OCI-LY3 (cell line): ENCODE measurements at regions not wholly inside any gene's neighbourhood (a gene's known extent, or its start where the extent isn't known, plus 50 kb on each side); places are given as distances from the start of the nearest gene placed in this dataset.

Source experiments
- H2AFZ ChIP-seq: fragments of 200-600, 300-600 bp; shearing (Covaris generic); 2 replicates; pipeline ENCODE4 v1.6.0; 2014; ENCODE audit warnings: antibody characterized with exemption, low read depth, low read length
- H3K27ac ChIP-seq: fragments of 200-600, 300-600 bp; sonication (generic); 2 replicates; pipeline ENCODE4 v1.5.1; 2014; ENCODE audit warnings: mild to moderate bottlenecking, low read length, moderate library complexity, mixed read lengths
- H3K27me3 ChIP-seq: fragments of 200-600, 300-600 bp; sonication (generic); 2 replicates; pipeline ENCODE4 v1.6.1; 2014; ENCODE audit warnings: low read depth, low read length, mixed read lengths
- H3K36me3 ChIP-seq: fragments of 200-600, 300-600 bp; sonication (generic); replicated peaks from 2 replicates; pipeline ENCODE3; 2014; ENCODE audit warnings: low read depth, low read length, mixed read lengths
- H3K4me1 ChIP-seq: fragments of 300-600, 200-600 bp; sonication (generic); 2 replicates; pipeline ENCODE4 v1.6.1; 2014; ENCODE audit warnings: low read length, mixed read lengths
- H3K4me2 ChIP-seq: fragments of 200-600, 300-600 bp; sonication (generic); 2 replicates; pipeline ENCODE4 v1.6.1; 2014; ENCODE audit warnings: low read length, mixed read lengths
- H3K4me3 ChIP-seq: fragments of 300-600, 200-600 bp; sonication (generic); 2 replicates; pipeline ENCODE4 v1.5.1; 2014; ENCODE audit warnings: antibody characterized with exemption, mild to moderate bottlenecking, low read length, moderate library complexity
- H3K79me2 ChIP-seq: fragments of 300-600, 200-600 bp; shearing (Covaris generic); 2 replicates; pipeline ENCODE4 v1.6.1; 2014; ENCODE audit warnings: mild to moderate bottlenecking, low read length, mixed read lengths
- H3K9ac ChIP-seq: fragments of 300-600, 200-600 bp; shearing (Covaris generic); 2 replicates; pipeline ENCODE4 v1.6.0; 2014; ENCODE audit warnings: mild to moderate bottlenecking, low read length, moderate library complexity
- H3K9me3 ChIP-seq: fragments of 200-600, 300-600 bp; shearing (Covaris generic); 2 replicates; pipeline ENCODE4 v1.6.1; 2014; ENCODE audit warnings: low read length, mixed read lengths; ENCODE audit not compliant: insufficient read depth
- H4K20me1 ChIP-seq: fragments of 200-600, 300-600 bp; sonication (generic); 2 replicates; pipeline ENCODE4 v1.6.1; 2016; ENCODE audit warnings: low read length, mixed read lengths; ENCODE audit not compliant: insufficient read depth
- EZH2phosphoT487 ChIP-seq: fragments of 200-600 bp; shearing (Covaris generic); IDR thresholded peaks from 2 replicates; pipeline ENCODE4 v1.6.1; 2018; ENCODE audit warnings: antibody characterized with exemption, mixed run types, low read depth
- TF ChIP-seq, protein P1 (sequence below): fragments of 200-600, 300-600 bp; sonication (generic); IDR thresholded peaks from 2 replicates; pipeline ENCODE4 v1.5.1; 2014; ENCODE audit warnings: antibody characterized with exemption, low read length, low read depth

DNA sequence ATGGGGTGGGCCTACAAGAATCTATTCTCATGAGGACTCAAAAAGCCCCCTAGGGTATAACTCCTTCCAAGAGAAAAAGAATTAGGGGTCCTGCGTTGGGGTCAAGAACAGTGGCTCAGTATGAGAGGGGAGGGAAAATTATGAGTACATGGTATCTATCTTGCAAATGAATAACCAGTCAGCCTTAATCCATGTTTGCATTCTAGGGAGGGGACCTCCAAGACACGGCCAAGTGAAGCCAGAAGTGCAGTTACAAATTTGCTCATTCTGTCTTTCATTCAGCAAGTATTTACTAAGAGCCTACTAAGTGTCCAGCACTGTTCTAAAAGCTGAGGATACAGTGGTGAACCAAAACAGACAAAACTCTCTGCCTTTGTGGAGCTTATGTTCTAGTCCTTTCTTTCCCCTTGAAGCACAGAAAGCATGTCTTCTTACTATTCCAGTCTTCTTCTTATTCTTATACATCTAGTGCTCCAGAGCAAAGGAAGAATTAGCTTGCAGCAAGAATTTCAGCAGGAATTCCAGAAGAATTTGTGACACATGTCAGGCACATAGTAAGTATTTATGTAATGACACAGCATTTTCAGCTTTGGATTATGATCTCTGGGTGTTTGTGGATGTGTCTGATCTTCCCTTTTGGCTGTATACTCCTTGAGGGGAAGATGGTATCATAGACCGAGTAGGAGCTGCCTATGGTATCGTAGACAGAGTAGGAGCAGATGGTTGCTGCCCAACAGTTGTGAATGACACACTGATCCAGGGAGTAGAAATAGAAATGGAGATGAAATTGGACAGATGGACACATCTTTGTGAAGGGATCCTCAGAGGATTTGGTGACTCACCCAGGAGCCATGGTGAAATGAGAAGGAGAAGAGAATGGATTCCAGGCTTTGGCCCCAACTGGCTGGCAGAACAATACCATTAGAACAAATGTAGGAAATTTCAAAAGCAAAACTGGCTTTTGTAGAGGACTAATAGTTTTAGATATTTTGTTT lies 75.9 kb downstream of the COQ2 start:
- Histone ChIP-seq H3K36me3 (no peaks in the 10 kb centered on the region), H3K27ac (no peak overlapping the region), H4K20me1 (no peaks in the 10 kb centered on the region), H2AFZ (no peak overlapping the region), H3K4me2 (no peak overlapping the region), H3K4me1 (peaks cover 19% of the 10 kb centered on the region), H3K9me3 (0 out of 2 replicates have a peak, but pooled peaks cover 4% of the 10 kb centered on the region), H3K27me3 (peaks cover 7% of the 10 kb centered on the region; the same call in 1 of the 2 replicates), H3K4me3 (no peak overlapping the region), H3K9ac (no peak overlapping the region), H3K79me2 (no peaks in the 10 kb centered on the region)
- TF ChIP-seq EZH2phosphoT487, result no peak
- TF ChIP-seq, protein P1, sequence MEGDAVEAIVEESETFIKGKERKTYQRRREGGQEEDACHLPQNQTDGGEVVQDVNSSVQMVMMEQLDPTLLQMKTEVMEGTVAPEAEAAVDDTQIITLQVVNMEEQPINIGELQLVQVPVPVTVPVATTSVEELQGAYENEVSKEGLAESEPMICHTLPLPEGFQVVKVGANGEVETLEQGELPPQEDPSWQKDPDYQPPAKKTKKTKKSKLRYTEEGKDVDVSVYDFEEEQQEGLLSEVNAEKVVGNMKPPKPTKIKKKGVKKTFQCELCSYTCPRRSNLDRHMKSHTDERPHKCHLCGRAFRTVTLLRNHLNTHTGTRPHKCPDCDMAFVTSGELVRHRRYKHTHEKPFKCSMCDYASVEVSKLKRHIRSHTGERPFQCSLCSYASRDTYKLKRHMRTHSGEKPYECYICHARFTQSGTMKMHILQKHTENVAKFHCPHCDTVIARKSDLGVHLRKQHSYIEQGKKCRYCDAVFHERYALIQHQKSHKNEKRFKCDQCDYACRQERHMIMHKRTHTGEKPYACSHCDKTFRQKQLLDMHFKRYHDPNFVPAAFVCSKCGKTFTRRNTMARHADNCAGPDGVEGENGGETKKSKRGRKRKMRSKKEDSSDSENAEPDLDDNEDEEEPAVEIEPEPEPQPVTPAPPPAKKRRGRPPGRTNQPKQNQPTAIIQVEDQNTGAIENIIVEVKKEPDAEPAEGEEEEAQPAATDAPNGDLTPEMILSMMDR, result no peak

- H3K79me2 ChIP-seq, result no peaks in the 10 kb centered on the region
- H3K27me3 ChIP-seq, result peaks cover 4% of the 10 kb centered on the region; the same call in 1 of the 2 replicates
- no peak for TF ChIP-seq EZH2phosphoT487
- TF ChIP-seq, protein P1, result no peak
- no peak overlapping the region for H3K4me3 ChIP-seq
- no peak overlapping the region for H2AFZ ChIP-seq
- no peaks in the 10 kb centered on the region for H3K36me3 ChIP-seq
- no peak overlapping the region for H3K4me2 ChIP-seq
- no peak overlapping the region for H3K9ac ChIP-seq
- H4K20me1 ChIP-seq, result no peaks in the 10 kb centered on the region
- H3K4me1 ChIP-seq, result peaks cover 13% of the 10 kb centered on the region
- 0 out of 2 replicates have a peak, but pooled peaks cover 4% of the 10 kb centered on the region for H3K9me3 ChIP-seq
- no peak overlapping the region for H3K27ac ChIP-seq
Observed at GRCh38 chr4:83207497-83208101, 77.0 kb downstream of the COQ2 start.

DNA sequence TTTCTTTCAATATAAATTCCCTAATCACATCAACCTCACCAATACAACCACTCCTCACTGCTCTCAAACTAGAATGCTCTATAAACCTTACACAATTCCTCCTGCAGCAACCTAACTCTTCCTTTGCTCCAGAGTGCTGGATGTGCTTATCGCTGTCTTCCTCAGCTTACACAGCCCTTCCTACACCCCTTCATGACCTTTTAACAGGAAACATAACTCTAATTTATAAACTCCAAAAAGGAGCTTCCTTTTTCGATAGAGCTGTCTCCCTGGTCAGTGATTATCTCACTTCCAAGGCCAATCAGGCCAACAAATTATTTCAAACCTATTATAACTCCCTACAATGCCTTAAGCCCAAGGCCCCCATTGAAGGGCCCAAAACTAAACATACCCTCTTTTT lies 78.8 kb downstream of the COQ2 start:
- no peak overlapping the region for H3K4me3 ChIP-seq
- no peak for TF ChIP-seq EZH2phosphoT487
- TF ChIP-seq, protein P1, result no peak
- H3K36me3 ChIP-seq, result no peaks in the 10 kb centered on the region
- peaks cover 12% of the 10 kb centered on the region for H3K4me1 ChIP-seq
- H3K9me3 ChIP-seq, result 0 out of 2 replicates have a peak, but pooled peaks cover 4% of the 10 kb centered on the region
- H3K4me2 ChIP-seq, result no peak overlapping the region
- no peaks in the 10 kb centered on the region for H4K20me1 ChIP-seq
- H3K79me2 ChIP-seq, result no peaks in the 10 kb centered on the region
- H2AFZ ChIP-seq, result no peak overlapping the region
- peaks cover 4% of the 10 kb centered on the region; the same call in 1 of the 2 replicates for H3K27me3 ChIP-seq
- H3K27ac ChIP-seq, result no peak overlapping the region
- H3K9ac ChIP-seq, result no peak overlapping the region

DNA sequence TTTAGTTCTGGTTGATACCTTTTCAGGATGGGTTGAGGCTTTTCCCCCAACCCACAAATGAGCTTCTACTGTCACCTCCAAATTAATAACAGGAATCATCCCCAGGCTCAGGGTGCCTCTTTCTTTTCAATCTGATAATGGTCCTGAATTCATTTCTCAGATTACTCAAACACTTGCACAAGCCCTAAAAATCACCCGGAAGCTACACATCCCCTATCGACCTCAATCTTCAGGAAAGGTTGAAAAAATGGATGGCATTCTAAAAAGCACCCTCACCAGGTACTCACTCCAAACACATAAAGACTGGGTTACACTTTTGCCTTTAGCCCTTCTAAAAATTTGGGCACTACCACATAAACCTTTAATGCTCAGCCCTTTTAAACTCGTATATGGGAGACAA lies 79.9 kb downstream of the COQ2 start:
- H3K4me3 ChIP-seq, result no peak overlapping the region
- H3K4me2 ChIP-seq, result no peak overlapping the region
- H4K20me1 ChIP-seq, result no peaks in the 10 kb centered on the region
- H3K9me3 ChIP-seq, result 0 out of 2 replicates have a peak, but pooled peaks cover 4% of the 10 kb centered on the region
- TF ChIP-seq, protein P1, result no peak
- no peak for TF ChIP-seq EZH2phosphoT487
- no peaks in the 10 kb centered on the region for H3K79me2 ChIP-seq
- no peak overlapping the region for H3K27ac ChIP-seq
- no peaks in the 10 kb centered on the region for H3K36me3 ChIP-seq
- H2AFZ ChIP-seq, result no peak overlapping the region
- peaks cover 1% of the 10 kb centered on the region; the same call in 1 of the 2 replicates for H3K27me3 ChIP-seq
- H3K4me1 ChIP-seq, result peaks cover 12% of the 10 kb centered on the region
- no peak overlapping the region for H3K9ac ChIP-seq
